NCI-H2107 treated with DMSO at 0.1 percent for 48 hours (cell line): ENCODE measurements at regions not wholly inside any gene's neighbourhood (a gene's known extent, or its start where the extent isn't known, plus 50 kb on each side); places are given as distances from the start of the nearest gene placed in this dataset.
A peak's percentile ranks its signal among the peaks of the same experiment; 100 is the strongest.
"Not testable (repeated sequence)": the region's sequence is repeated elsewhere in the genome, so short reads cannot be mapped to it uniquely, and the experiment has no call there.

Experiments used
- DNase-seq: peaks from one replicate; lab custom pipeline; 2025; ENCODE audit not compliant: unreplicated experiment; lab: John Stamatoyannopoulos, UW

GRCh38 chr11:34830648-34831047 lies 85.5 kb downstream of the APIP start:
- DNase-seq: no peak

- peak; percentile 11 for DNase-seq
Observed at GRCh38 chr11:34830035-34830434, 86.1 kb downstream of the APIP start.

GRCh38 chr11:34827228-34827627 lies 89.0 kb downstream of the APIP start:
- DNase-seq: no peak

- DNase-seq: no peak
Observed at GRCh38 chr11:34826384-34826726, 89.8 kb downstream of the APIP start.

- DNase-seq: no peak
Observed at GRCh38 chr11:34825670-34826383, 90.4 kb downstream of the APIP start.

GRCh38 chr11:34825315-34825669 lies 90.9 kb downstream of the APIP start:
- DNase-seq: no peak

- peak; percentile 12 for DNase-seq
Observed at GRCh38 chr11:34824425-34824824, 91.8 kb downstream of the APIP start.

GRCh38 chr11:34823639-34824038 lies 92.5 kb downstream of the APIP start:
- DNase-seq: no peak

- DNase-seq: no peak
Observed at GRCh38 chr11:34823197-34823596, 93.0 kb downstream of the APIP start.

- no peak for DNase-seq
Observed at GRCh38 chr11:34819740-34820482, 96.3 kb downstream of the APIP start.

GRCh38 chr11:34817812-34818211 lies 98.4 kb downstream of the APIP start:
- not testable (repeated sequence) for DNase-seq

GRCh38 chr11:34816698-34817213 lies 99.4 kb downstream of the APIP start:
- DNase-seq: no peak

GRCh38 chr11:34812905-34813576 lies 103.1 kb downstream of the APIP start:
- no peak for DNase-seq

GRCh38 chr11:34811858-34812257 lies 104.3 kb downstream of the APIP start:
- DNase-seq: no peak

- no peak for DNase-seq
Observed at GRCh38 chr11:34810107-34810562, 106.0 kb downstream of the APIP start.

- DNase-seq: no peak
Observed at GRCh38 chr11:34809191-34810106, 106.7 kb downstream of the APIP start.

GRCh38 chr11:34806875-34807274 lies 109.3 kb downstream of the APIP start:
- DNase-seq: no peak

GRCh38 chr11:34805937-34806336 lies 110.2 kb downstream of the APIP start:
- DNase-seq: no peak

- no peak for DNase-seq
Observed at GRCh38 chr11:34799848-34800247, 116.3 kb downstream of the APIP start.

- DNase-seq: peak; percentile 71
Observed at GRCh38 chr11:34798985-34799384, 117.2 kb downstream of the APIP start.

- DNase-seq: not testable (repeated sequence)
Observed at GRCh38 chr11:34797497-34797896, 118.7 kb downstream of the APIP start.
